CD4-positive, alpha-beta T cell (primary cell): ENCODE measurements at regions not wholly inside any gene's neighbourhood (a gene's known extent, or its start where the extent isn't known, plus 50 kb on each side); places are given as distances from the start of the nearest gene placed in this dataset.

ENCODE experiments used
- ATAC-seq: fragments of 200-7000 bp; cut with Tn5 transposase; one replicate; pipeline ENCODE4 v1.10.0; 2022; ENCODE audit warnings: mild to moderate bottlenecking; ENCODE audit not compliant: poor library complexity
- CTCF ChIA-PET: fragments of 350-600 bp; sonication (Branson Sonifier 250); formaldehyde crosslinking; loops from one replicate; lab custom pipeline; 2021; ENCODE audit warnings: antibody characterized with exemption, inconsistent platforms; lab: Charles Lee
- POLR2A ChIA-PET: fragments of 350-600 bp; sonication (Branson Sonifier 250); formaldehyde crosslinking; loops from one replicate; lab custom pipeline; 2021; ENCODE audit warnings: antibody characterized with exemption, inconsistent platforms; lab: Charles Lee
- DNase-seq, 14 experiments: peaks; one replicate each; pipeline ENCODE4 v3.0.0-alpha.2; 2013 to 2020; ENCODE audit warnings: mixed read lengths in 2 of 14
- H3K27ac ChIP-seq, 2 donors: one replicate each; pipeline versions ENCODE4 v1.5.1 to v1.7.0; 2013; ENCODE audit warnings: low read length in 2 of 2, low read depth in 1 of 2, mild to moderate bottlenecking in 1 of 2
- H3K27me3 ChIP-seq, 2 experiments: 1 replicate in 1 of 2; 2 replicates in 1 of 2; pipeline versions ENCODE4 v1.6.1 to v1.7.0; 2013; ENCODE audit warnings: low read length in 2 of 2, control low read depth in 1 of 2, mild to moderate bottlenecking in 1 of 2, moderate library complexity in 1 of 2; ENCODE audit not compliant: insufficient read depth in 2 of 2, control insufficient read depth in 1 of 2
- H3K36me3 ChIP-seq: one replicate; pipeline ENCODE4 v1.6.1; 2013; ENCODE audit warnings: low read length, control low read depth; ENCODE audit not compliant: insufficient read depth
- H3K4me1 ChIP-seq: one replicate; pipeline ENCODE4 v1.6.1; 2013; ENCODE audit warnings: low read length, control low read depth; ENCODE audit not compliant: insufficient read depth
- H3K4me3 ChIP-seq: one replicate; pipeline ENCODE4 v1.5.1; 2013; ENCODE audit warnings: mild to moderate bottlenecking, low read length, moderate library complexity
- H3K9me3 ChIP-seq, 2 experiments: 1 replicate in 1 of 2; 2 replicates in 1 of 2; pipeline versions ENCODE4 v1.6.1 to v1.7.0; 2013; ENCODE audit warnings: low read length in 2 of 2, mild to moderate bottlenecking in 2 of 2, control low read depth in 1 of 2, moderate library complexity in 1 of 2; ENCODE audit not compliant: control insufficient read depth in 1 of 2, insufficient read depth in 1 of 2
- H3K27ac Mint-ChIP-seq: one replicate; pipeline ENCODE4 v1.8.0; 2020; ENCODE audit warnings: mixed read lengths
- H3K27me3 Mint-ChIP-seq: one replicate; pipeline ENCODE4 v1.8.0; 2021; ENCODE audit warnings: mixed read lengths
- H3K36me3 Mint-ChIP-seq: one replicate; pipeline ENCODE4 v1.8.0; 2021; ENCODE audit warnings: low read depth, mixed read lengths
- H3K4me1 Mint-ChIP-seq: one replicate; pipeline ENCODE4 v1.8.0; 2021; ENCODE audit warnings: low read depth, mixed read lengths
- H3K4me3 Mint-ChIP-seq: one replicate; pipeline ENCODE4 v1.8.0; 2020; ENCODE audit warnings: mild to moderate bottlenecking, mixed read lengths
- H3K9me3 Mint-ChIP-seq: one replicate; pipeline ENCODE4 v1.8.0; 2020; ENCODE audit warnings: mixed read lengths
- intact Hi-C, 2 experiments: fragments of 100-400 bp; cut with DNase I in 1 of 2; cut with micrococcal nuclease in 1 of 2; formaldehyde crosslinking; loops; one replicate each; pipeline versions ENCODE4 v1.15.1 to v1.9.0; 2023 to 2025; cut with DNase I, micrococcal nuclease
- TF ChIP-seq, protein P1 (sequence below): fragments of 200-600 bp; IDR thresholded peaks from one replicate; pipeline ENCODE4 v1.8.0; 2022; ENCODE audit warnings: antibody characterized with exemption, mild to moderate bottlenecking

DNA sequence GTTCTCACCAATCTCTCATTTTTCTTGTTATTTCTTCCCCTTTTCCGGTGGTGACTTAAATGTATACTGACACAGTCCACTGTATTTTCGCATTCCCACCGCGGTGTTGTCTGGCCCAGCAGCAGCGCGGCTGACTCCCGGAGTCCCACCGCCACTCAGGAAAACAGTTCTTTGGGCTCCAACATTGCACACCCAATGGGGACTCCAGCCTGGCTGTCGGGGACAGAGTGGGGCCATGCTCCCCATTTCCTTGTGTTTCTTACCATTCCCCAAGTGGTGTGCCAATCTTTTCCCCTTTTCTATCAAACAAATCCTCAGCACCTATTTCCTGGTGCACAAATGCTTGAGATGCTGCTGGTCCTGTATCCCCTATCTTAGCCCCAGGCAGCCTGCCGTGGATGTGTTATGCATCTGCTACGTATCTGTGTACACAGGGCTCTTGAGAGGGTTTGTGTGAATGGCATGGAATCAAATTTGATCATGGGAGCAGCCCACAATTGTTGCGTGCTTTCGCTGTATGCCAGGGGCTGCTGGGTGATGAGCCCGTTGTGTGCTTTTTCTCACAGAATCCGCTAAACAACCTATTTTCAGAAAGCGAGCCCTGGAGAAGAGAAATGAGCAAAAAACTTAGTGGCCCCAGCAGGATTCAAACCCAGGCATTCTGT is 219.1 kb upstream of the RGMA start:
- ChIA-PET CTCF (no interaction called here), POLR2A (no interaction called here)
- Histone ChIP-seq H3K36me3 (no peaks in the 10 kb centered on the region), H3K27me3 (no peaks in the 10 kb centered on the region), H3K4me1 (no peaks in the 10 kb centered on the region), H3K27ac (no peak overlapping the region), H3K9me3 (no peaks in the 10 kb centered on the region), H3K4me3 (no peak overlapping the region)
- ATAC-seq, result no peak
- intact Hi-C loops, result no loop called here
- Mint-ChIP-seq H3K4me1 (no peaks in the 10 kb centered on the region), H3K27me3 (no peaks in the 10 kb centered on the region), H3K27ac (no peak overlapping the region), H3K4me3 (no peak overlapping the region), H3K36me3 (no peaks in the 10 kb centered on the region), H3K9me3 (no peaks in the 10 kb centered on the region)
- no peak for DNase-seq
- TF ChIP-seq, protein P1, sequence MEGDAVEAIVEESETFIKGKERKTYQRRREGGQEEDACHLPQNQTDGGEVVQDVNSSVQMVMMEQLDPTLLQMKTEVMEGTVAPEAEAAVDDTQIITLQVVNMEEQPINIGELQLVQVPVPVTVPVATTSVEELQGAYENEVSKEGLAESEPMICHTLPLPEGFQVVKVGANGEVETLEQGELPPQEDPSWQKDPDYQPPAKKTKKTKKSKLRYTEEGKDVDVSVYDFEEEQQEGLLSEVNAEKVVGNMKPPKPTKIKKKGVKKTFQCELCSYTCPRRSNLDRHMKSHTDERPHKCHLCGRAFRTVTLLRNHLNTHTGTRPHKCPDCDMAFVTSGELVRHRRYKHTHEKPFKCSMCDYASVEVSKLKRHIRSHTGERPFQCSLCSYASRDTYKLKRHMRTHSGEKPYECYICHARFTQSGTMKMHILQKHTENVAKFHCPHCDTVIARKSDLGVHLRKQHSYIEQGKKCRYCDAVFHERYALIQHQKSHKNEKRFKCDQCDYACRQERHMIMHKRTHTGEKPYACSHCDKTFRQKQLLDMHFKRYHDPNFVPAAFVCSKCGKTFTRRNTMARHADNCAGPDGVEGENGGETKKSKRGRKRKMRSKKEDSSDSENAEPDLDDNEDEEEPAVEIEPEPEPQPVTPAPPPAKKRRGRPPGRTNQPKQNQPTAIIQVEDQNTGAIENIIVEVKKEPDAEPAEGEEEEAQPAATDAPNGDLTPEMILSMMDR, result no peak

DNA sequence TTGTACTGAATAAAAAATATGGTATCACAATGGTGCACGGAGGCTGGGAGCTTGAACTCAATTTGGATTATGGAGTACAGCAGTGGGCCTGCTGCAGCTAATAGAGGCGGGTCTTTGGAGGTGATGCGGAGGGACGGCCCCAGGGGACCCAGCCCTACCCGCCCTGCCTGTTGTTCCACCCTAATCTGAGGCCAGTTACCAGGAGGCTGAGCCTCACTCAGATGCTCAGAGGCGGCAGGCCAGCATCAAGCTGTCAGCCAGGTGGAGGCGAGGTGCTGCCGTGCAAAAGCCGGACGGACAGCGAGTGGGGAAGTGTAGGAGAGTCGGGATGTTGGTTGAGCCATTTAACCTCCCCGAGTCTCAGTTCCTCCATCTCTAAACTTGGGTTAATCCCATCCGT is 218.5 kb upstream of the RGMA start:
- DNase-seq, result no peak
- ATAC-seq, result no peak
- Mint-ChIP-seq H3K27ac (no peak overlapping the region), H3K9me3 (no peaks in the 10 kb centered on the region), H3K27me3 (no peaks in the 10 kb centered on the region), H3K36me3 (no peaks in the 10 kb centered on the region), H3K4me3 (no peak overlapping the region), H3K4me1 (no peaks in the 10 kb centered on the region)
- Histone ChIP-seq H3K36me3 (no peaks in the 10 kb centered on the region), H3K9me3 (no peaks in the 10 kb centered on the region), H3K27ac (no peak overlapping the region), H3K27me3 (no peaks in the 10 kb centered on the region), H3K4me3 (no peak overlapping the region), H3K4me1 (no peaks in the 10 kb centered on the region)
- ChIA-PET CTCF (interaction anchor here (0.7 kb wide), 1 partner anchor 87 kb away, joined by 3 read pairs; no protein-coding TSS in a partner anchor), POLR2A (no interaction called here)
- TF ChIP-seq, protein P1, result no peak
- intact Hi-C loops, result no loop called here

DNA sequence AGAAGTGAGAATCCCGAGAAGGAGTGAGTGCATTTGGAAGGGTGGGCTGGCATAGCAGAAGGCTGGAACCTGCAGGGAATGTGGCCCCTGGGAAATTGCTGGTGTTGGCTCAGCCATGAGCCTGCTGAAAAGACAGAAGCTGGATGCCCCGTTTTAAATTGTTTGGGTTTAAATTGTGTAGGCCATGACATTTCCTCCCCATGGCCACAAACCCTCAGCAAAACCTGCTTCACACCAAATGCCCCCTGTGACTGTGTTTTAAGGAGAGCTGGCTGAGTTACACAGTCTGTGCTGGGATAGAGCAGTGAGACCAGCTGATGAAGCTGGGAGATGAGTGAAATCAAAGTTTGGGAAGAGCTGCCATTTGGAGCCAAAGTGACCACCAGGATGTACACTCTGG is 216.3 kb upstream of the RGMA start:
- no peak overlapping the region for H3K27ac ChIP-seq
- no peak overlapping the region for H3K4me3 ChIP-seq
- no peaks in the 10 kb centered on the region for H3K27me3 Mint-ChIP-seq
- H3K36me3 ChIP-seq, result no peaks in the 10 kb centered on the region
- CTCF ChIA-PET, result no interaction called here
- ATAC-seq, result no peak
- no peak for DNase-seq
- no peaks in the 10 kb centered on the region for H3K4me1 ChIP-seq
- TF ChIP-seq, protein P1, result no peak
- H3K4me1 Mint-ChIP-seq, result no peaks in the 10 kb centered on the region
- H3K9me3 ChIP-seq, result no peaks in the 10 kb centered on the region
- H3K27ac Mint-ChIP-seq, result no peak overlapping the region
- no peak overlapping the region for H3K4me3 Mint-ChIP-seq
- POLR2A ChIA-PET, result no interaction called here
- H3K36me3 Mint-ChIP-seq, result no peaks in the 10 kb centered on the region
- H3K9me3 Mint-ChIP-seq, result no peaks in the 10 kb centered on the region
- intact Hi-C loops, result no loop called here
- no peaks in the 10 kb centered on the region for H3K27me3 ChIP-seq
